ENCODE measurements at regions not wholly inside any gene's neighbourhood (a gene's known extent, or its start where the extent isn't known, plus 50 kb on each side); places are given as distances from the start of the nearest gene placed in this dataset.

- H3K4me1 ChIP-seq, result peaks cover 17% of the 10 kb centered on the region
- TF ChIP-seq CTCF (IDR thresholded peaks at IDR 0.05; ENCODE audit: borderline replicate concordance), result no peak
Measured at GRCh38 chr6:140314682-140315081, 940.2 kb upstream of the CITED2 start.

GRCh38 chr6:140311146-140311545, 936.7 kb upstream of the CITED2 start:
- Histone ChIP-seq H3K4me3 (no peak overlapping the region), H3K27ac (replicated peaks) (no peak overlapping the region), H3K27me3 (ENCODE audit: low read depth) (no peaks in the 10 kb centered on the region), H3K36me3 (no peaks in the 10 kb centered on the region), H3K4me1 (no peaks in the 10 kb centered on the region), H3K9me3 (replicated peaks) (peaks cover 9% of the 10 kb centered on the region)
- DNase-seq, result no peak
- intact Hi-C loops (cut with micrococcal nuclease), result no loop called here
- TF ChIP-seq CTCF (IDR thresholded peaks at IDR 0.05; ENCODE audit: borderline replicate concordance), result no peak

More at GRCh38 chr6:140314682-140315081, 940.2 kb upstream of the CITED2 start:
- no peak overlapping the region for H3K4me3 ChIP-seq
- peaks cover 9% of the 10 kb centered on the region for H3K9me3 ChIP-seq (replicated peaks)
- no peak overlapping the region for H3K27ac ChIP-seq (replicated peaks)
- H3K36me3 ChIP-seq, result no peaks in the 10 kb centered on the region
- intact Hi-C loops (cut with micrococcal nuclease), result no loop called here
- no peaks in the 10 kb centered on the region for H3K27me3 ChIP-seq (ENCODE audit: low read depth)
- no peak for DNase-seq

GRCh38 chr6:140303218-140303949, 928.9 kb upstream of the CITED2 start:
- no peak overlapping the region for H3K4me3 ChIP-seq
- no peak overlapping the region for H3K27ac ChIP-seq (replicated peaks)
- H3K4me1 ChIP-seq, result no peaks in the 10 kb centered on the region
- TF ChIP-seq CTCF (IDR thresholded peaks at IDR 0.05; ENCODE audit: borderline replicate concordance), result no peak
- H3K27me3 ChIP-seq (ENCODE audit: low read depth), result no peaks in the 10 kb centered on the region
- no peaks in the 10 kb centered on the region for H3K36me3 ChIP-seq
- intact Hi-C loops (cut with micrococcal nuclease), result no loop called here
- no peaks in the 10 kb centered on the region for H3K9me3 ChIP-seq (replicated peaks)
- DNase-seq, result no peak

GRCh38 chr6:140300331-140300730, 925.9 kb upstream of the CITED2 start:
- intact Hi-C loops (cut with micrococcal nuclease), result no loop called here
- Histone ChIP-seq H3K4me3 (no peak overlapping the region), H3K27me3 (ENCODE audit: low read depth) (no peaks in the 10 kb centered on the region), H3K4me1 (no peaks in the 10 kb centered on the region), H3K36me3 (no peaks in the 10 kb centered on the region), H3K9me3 (replicated peaks) (peaks cover 6% of the 10 kb centered on the region), H3K27ac (replicated peaks) (no peak overlapping the region)
- DNase-seq, result no peak
- TF ChIP-seq CTCF (IDR thresholded peaks at IDR 0.05; ENCODE audit: borderline replicate concordance), result no peak

GRCh38 chr6:140289186-140289585, 914.7 kb upstream of the CITED2 start:
- intact Hi-C loops (cut with micrococcal nuclease), result no loop called here
- H3K27me3 ChIP-seq (ENCODE audit: low read depth), result no peaks in the 10 kb centered on the region
- no peak overlapping the region for H3K4me3 ChIP-seq
- no peak for DNase-seq
- peaks cover 22% of the 10 kb centered on the region for H3K9me3 ChIP-seq (replicated peaks)
- H3K36me3 ChIP-seq, result no peaks in the 10 kb centered on the region
- TF ChIP-seq CTCF (IDR thresholded peaks at IDR 0.05; ENCODE audit: borderline replicate concordance), result no peak
- H3K27ac ChIP-seq (replicated peaks), result no peak overlapping the region
- H3K4me1 ChIP-seq, result peaks cover 14% of the 10 kb centered on the region
